Keratinocyte (primary cell): ENCODE measurements at regions not wholly inside any gene's neighbourhood (a gene's known extent, or its start where the extent isn't known, plus 50 kb on each side); places are given as distances from the start of the nearest gene placed in this dataset.

Source experiments
- DNase-seq: peaks from one replicate; pipeline ENCODE4 v3.0.0-alpha.2; 2011; ENCODE audit warnings: low read depth, missing footprints, low spot score
- FAIRE-seq: peaks from 2 replicates; lab custom pipeline; 2011; peaks lifted over from hg19 to GRCh38; lab: Jason Lieb, UNC
- H2AFZ ChIP-seq: 2 replicates; pipeline ENCODE4 v1.6.0; 2012; ENCODE audit warnings: low read length, control low read depth, inconsistent platforms; ENCODE audit not compliant: control insufficient read depth
- H3K27ac ChIP-seq: 2 replicates; pipeline ENCODE4 v1.5.1; 2011; ENCODE audit warnings: low read length; ENCODE audit not compliant: control insufficient read depth, insufficient read depth
- H3K27me3 ChIP-seq: 3 replicates; pipeline ENCODE4 v1.6.0; 2011; ENCODE audit warnings: low read length; ENCODE audit not compliant: control insufficient read depth, insufficient read depth; ENCODE audit errors: extremely low read depth
- H3K36me3 ChIP-seq, 2 experiments: 2 replicates in 1 of 2; 3 replicates in 1 of 2; pipeline ENCODE4 v1.5.1; 2011; ENCODE audit warnings: low read length in 2 of 2, mild to moderate bottlenecking in 1 of 2; ENCODE audit not compliant: control insufficient read depth in 2 of 2, insufficient read depth in 2 of 2; ENCODE audit errors: extremely low read depth in 1 of 2
- H3K4me1 ChIP-seq: 3 replicates; pipeline ENCODE4 v1.5.1; 2011; ENCODE audit warnings: low read length; ENCODE audit not compliant: control insufficient read depth, insufficient read depth; ENCODE audit errors: extremely low read depth
- H3K4me2 ChIP-seq: 3 replicates; pipeline ENCODE4 v1.6.0; 2011; ENCODE audit warnings: low read depth, low read length; ENCODE audit not compliant: control insufficient read depth, insufficient read depth; ENCODE audit errors: extremely low read depth
- H3K4me3 ChIP-seq, 3 experiments: fragments of 200-600 bp in 1 of 3; sonication (generic) in 1 of 3; 2 replicates in 2 of 3; 3 replicates in 1 of 3; pipeline ENCODE4 v1.5.1; 2011 to 2016; ENCODE audit warnings: low read length in 3 of 3, mild to moderate bottlenecking in 3 of 3, control low read depth in 2 of 3, inconsistent platforms in 1 of 3, low read depth in 1 of 3, mixed read lengths in 1 of 3, mixed run types in 1 of 3, moderate library complexity in 1 of 3; ENCODE audit not compliant: control insufficient read depth in 2 of 3, insufficient read depth in 2 of 3; ENCODE audit errors: extremely low read depth in 1 of 3
- H3K79me2 ChIP-seq: 2 replicates; pipeline ENCODE4 v1.6.0; 2012; ENCODE audit warnings: low read length; ENCODE audit not compliant: control insufficient read depth, insufficient read depth
- H3K9ac ChIP-seq: 3 replicates; pipeline ENCODE4 v1.6.0; 2011; ENCODE audit warnings: low read length; ENCODE audit not compliant: control insufficient read depth, insufficient read depth; ENCODE audit errors: extremely low read depth
- H3K9me1 ChIP-seq: 3 replicates; pipeline ENCODE4 v1.6.0; 2011; ENCODE audit warnings: low read length; ENCODE audit not compliant: control insufficient read depth, insufficient read depth; ENCODE audit errors: extremely low read depth
- H3K9me3 ChIP-seq: 2 replicates; pipeline ENCODE4 v1.5.1; 2012; ENCODE audit warnings: low read depth, low read length; ENCODE audit not compliant: control insufficient read depth
- H4K20me1 ChIP-seq: 3 replicates; pipeline ENCODE4 v1.6.0; 2011; ENCODE audit warnings: low read length; ENCODE audit not compliant: control insufficient read depth, insufficient read depth; ENCODE audit errors: extremely low read depth
- CTCF ChIP-seq, 3 experiments: IDR thresholded peaks in 1 of 3; conservative IDR thresholded peaks in 1 of 3; optimal IDR thresholded peaks in 1 of 3; 2 replicates in 2 of 3; 3 replicates in 1 of 3; pipeline versions ENCODE3 to v1.5.1; 2011; ENCODE audit warnings: low read length in 3 of 3, mild to moderate bottlenecking in 3 of 3, moderate library complexity in 2 of 3, control low read depth in 1 of 3, inconsistent platforms in 1 of 3; ENCODE audit not compliant: insufficient read depth in 2 of 3; ENCODE audit errors: extremely low read depth in 1 of 3
- EZH2 ChIP-seq: IDR thresholded peaks from one replicate; pipeline ENCODE4 v1.6.1; 2012; ENCODE audit warnings: inconsistent platforms, mild to moderate bottlenecking, low read length, moderate library complexity
- dilution Hi-C: fragments of 300-500 bp; cut with MboI; formaldehyde crosslinking; loops from one replicate; pipeline ENCODE4 v1.7.0; 2020; ENCODE audit warnings: low sequenced_read_pairs; ENCODE audit not compliant: extremely low pct_ligation_motif_present

- Histone ChIP-seq H3K4me2 (no peak overlapping the region), H4K20me1 (no peaks in the 10 kb centered on the region), H3K9me3 (no peaks in the 10 kb centered on the region), H3K9ac (no peak overlapping the region), H3K4me1 (peaks cover 8% of the 10 kb centered on the region), H3K27me3 (no peaks in the 10 kb centered on the region), H3K36me3 (no peaks in the 10 kb centered on the region), H3K9me1 (no peaks in the 10 kb centered on the region), H3K79me2 (no peaks in the 10 kb centered on the region), H2AFZ (no peak overlapping the region), H3K27ac (no peak overlapping the region), H3K4me3 (no peak overlapping the region)
- TF ChIP-seq EZH2 (no peak), CTCF (optimal IDR thresholded peaks at IDR 0.05 in 1 of 3, IDR thresholded peaks at IDR 0.05 in 1 of 3, conservative IDR thresholded peaks at IDR 0.05 in 1 of 3; ENCODE audit: extremely low read depth in 1 of 3, insufficient read depth in 2 of 3, low read length in 3 of 3) (no peak)
- no peak for DNase-seq
- dilution Hi-C loops = no loop called here
- no peak for FAIRE-seq
Measured at GRCh38 chr10:58954178-58954577, 222.3 kb upstream of the PHYHIPL start.

GRCh38 chr10:58955615-58956014 is 220.8 kb upstream of the PHYHIPL start:
- Histone ChIP-seq H4K20me1 (no peaks in the 10 kb centered on the region), H3K27ac (no peak overlapping the region), H3K4me2 (no peak overlapping the region), H3K9ac (no peak overlapping the region), H2AFZ (no peak overlapping the region), H3K4me1 (peaks cover 8% of the 10 kb centered on the region), H3K36me3 (no peaks in the 10 kb centered on the region), H3K79me2 (no peaks in the 10 kb centered on the region), H3K27me3 (no peaks in the 10 kb centered on the region), H3K9me1 (no peaks in the 10 kb centered on the region), H3K9me3 (no peaks in the 10 kb centered on the region), H3K4me3 (no peak overlapping the region)
- FAIRE-seq = no peak
- dilution Hi-C loops = no loop called here
- no peak for DNase-seq
- no peak for TF ChIP-seq EZH2

- DNase-seq = no peak
- H3K79me2 ChIP-seq = no peaks in the 10 kb centered on the region
Measured at GRCh38 chr10:58956926-58957325, 219.5 kb upstream of the PHYHIPL start.

More at GRCh38 chr10:58956926-58957325, 219.5 kb upstream of the PHYHIPL start:
- no peaks in the 10 kb centered on the region for H3K36me3 ChIP-seq
- H3K4me1 ChIP-seq = no peaks in the 10 kb centered on the region
- H3K4me2 ChIP-seq = no peak overlapping the region
- no peak for FAIRE-seq
- no peaks in the 10 kb centered on the region for H4K20me1 ChIP-seq
- H3K4me3 ChIP-seq = no peak overlapping the region
- H3K9me1 ChIP-seq = no peaks in the 10 kb centered on the region
- dilution Hi-C loops = no loop called here
- H2AFZ ChIP-seq = no peak overlapping the region
- TF ChIP-seq CTCF (optimal IDR thresholded peaks at IDR 0.05 in 1 of 3, IDR thresholded peaks at IDR 0.05 in 1 of 3, conservative IDR thresholded peaks at IDR 0.05 in 1 of 3; ENCODE audit: extremely low read depth in 1 of 3, insufficient read depth in 2 of 3, low read length in 3 of 3) = no peak
- TF ChIP-seq EZH2 = no peak
- H3K9me3 ChIP-seq = no peaks in the 10 kb centered on the region
- H3K9ac ChIP-seq = no peak overlapping the region
- H3K27me3 ChIP-seq = no peaks in the 10 kb centered on the region
- H3K27ac ChIP-seq = no peak overlapping the region
